Tibial nerve (tissue), 3 donors: ENCODE measurements at regions not wholly inside any gene's neighbourhood (a gene's known extent, or its start where the extent isn't known, plus 50 kb on each side); places are given as distances from the start of the nearest gene placed in this dataset.

Experiments
- CTCF ChIP-seq, 5 experiments: fragments of 200-600 bp in 3 of 5; fragments of 450-650 bp in 2 of 5; sonication (generic) in 3 of 5; IDR thresholded peaks; one replicate each; pipeline ENCODE4 v1.5.1; 2016 to 2019; ENCODE audit warnings: antibody characterized with exemption in 5 of 5, mild to moderate bottlenecking in 3 of 5, moderate library complexity in 2 of 5
- POLR2A ChIP-seq, 2 donors: fragments of 450-650 bp; IDR thresholded peaks; one replicate each; pipeline ENCODE4 v1.6.1; 2017; ENCODE audit warnings: antibody characterized with exemption in 2 of 2, mild to moderate bottlenecking in 2 of 2, moderate library complexity in 2 of 2

GRCh38 chr16:86808863-86809444 is 230.6 kb downstream of the FOXL1 start:
- TF ChIP-seq CTCF (IDR thresholded peaks at IDR 0.05) (no peak), POLR2A (IDR thresholded peaks at IDR 0.05) (no peak)
